Breast epithelium (tissue), 4 donors: ENCODE measurements at regions not wholly inside any gene's neighbourhood (a gene's known extent, or its start where the extent isn't known, plus 50 kb on each side); places are given as distances from the start of the nearest gene placed in this dataset.
A peak's percentile ranks its signal among the peaks of the same experiment; 100 is the strongest.

ENCODE experiments used
- DNase-seq, 2 donors: peaks; one replicate each; pipeline ENCODE4 v3.0.0-alpha.2; 2019; ENCODE audit warnings: low spot score in 2 of 2
- H3K27ac ChIP-seq, 2 donors: fragments of 200-600 bp; sonication (generic) in 1 of 2; one replicate each; pipeline ENCODE4 v1.5.1; 2016 to 2019; ENCODE audit warnings: mild to moderate bottlenecking in 1 of 2
- H3K27me3 ChIP-seq, 2 donors: fragments of 200-600 bp; sonication (generic) in 1 of 2; one replicate each; pipeline versions ENCODE4 v1.5.1 to v1.6.0; 2017 to 2019; ENCODE audit warnings: control low read depth in 1 of 2, mild to moderate bottlenecking in 1 of 2
- H3K36me3 ChIP-seq: fragments of 200-600 bp; one replicate; pipeline ENCODE4 v1.5.1; 2019
- H3K4me1 ChIP-seq, 2 donors: fragments of 200-600 bp; sonication (generic); one replicate each; pipeline ENCODE4 v1.5.1; 2016 to 2019; ENCODE audit warnings: control low read depth in 1 of 2
- H3K4me3 ChIP-seq, 3 donors: fragments of 200-600 bp; sonication (generic); 1 replicate in 2 of 3; 2 replicates in 1 of 3; pipeline ENCODE4 v1.5.1; 2016 to 2019; ENCODE audit warnings: mild to moderate bottlenecking in 3 of 3, moderate library complexity in 2 of 3
- H3K9me3 ChIP-seq, 2 donors: fragments of 200-600 bp; sonication (generic) in 1 of 2; one replicate each; pipeline ENCODE4 v1.5.1; 2016 to 2019; ENCODE audit warnings: control low read depth in 1 of 2
- POLR2A ChIP-seq: fragments of 450-650 bp; IDR thresholded peaks from one replicate; pipeline ENCODE4 v1.6.1; 2016; ENCODE audit warnings: antibody characterized with exemption, mild to moderate bottlenecking, moderate library complexity
- POLR2AphosphoS5 ChIP-seq, 3 donors: sonication (generic); formaldehyde crosslinking; IDR thresholded peaks; one replicate each; pipeline ENCODE4 v1.6.1; 2017; ENCODE audit warnings: antibody characterized with exemption in 3 of 3
- intact Hi-C: fragments of 100-400 bp; cut with DNase I; formaldehyde crosslinking; loops from one replicate; pipeline ENCODE4 v1.15.1; 2023; ENCODE audit warnings: low total_unique reads
- TF ChIP-seq, protein P1 (sequence below), 3 donors: fragments of 450-650 bp; IDR thresholded peaks; one replicate each; pipeline ENCODE4 v1.5.1; 2016 to 2017; ENCODE audit warnings: antibody characterized with exemption in 3 of 3, mild to moderate bottlenecking in 3 of 3, moderate library complexity in 3 of 3

DNA sequence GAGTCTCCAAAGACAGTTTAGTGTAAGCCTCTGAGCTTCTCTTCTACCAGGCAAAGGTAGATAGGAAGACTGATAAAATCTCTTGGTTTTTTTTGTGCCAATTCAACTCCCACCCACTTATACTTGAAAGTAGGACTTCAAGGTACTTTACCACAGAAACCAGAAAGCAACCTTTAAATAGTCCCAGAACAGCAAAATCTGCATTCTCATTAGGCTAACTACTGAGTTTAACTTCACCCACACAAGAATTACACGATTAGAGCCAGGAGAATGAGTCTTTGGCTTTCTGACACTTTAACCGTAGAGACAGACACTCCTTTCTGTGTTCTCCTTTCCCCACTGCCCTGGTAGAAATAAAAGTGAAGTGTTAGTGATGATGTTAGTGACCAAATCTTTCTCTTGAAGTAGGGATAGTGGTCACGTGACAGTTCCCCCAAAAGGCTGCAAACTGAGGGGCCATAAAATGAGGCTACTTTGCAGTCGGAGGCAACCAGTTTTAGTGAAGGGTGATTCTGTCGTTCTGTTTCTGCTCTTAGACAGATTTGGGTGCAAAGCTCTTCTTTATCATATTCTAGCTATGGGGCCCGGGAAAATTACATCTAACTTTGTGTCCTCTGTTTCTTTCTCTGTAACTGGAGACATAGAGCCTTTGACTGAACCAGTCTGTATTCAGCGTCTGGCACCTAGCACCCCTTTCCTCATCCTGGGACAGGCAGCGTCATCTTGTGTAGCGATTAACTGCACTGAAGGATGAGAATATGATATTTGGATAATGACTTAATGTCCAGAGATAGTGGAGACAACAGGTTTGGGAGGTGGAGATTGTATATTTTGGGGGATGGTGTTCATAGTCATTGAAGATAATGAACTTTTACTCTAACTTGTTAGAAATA lies 206.4 kb upstream of the CITED2 start:
- H3K27ac ChIP-seq = no peak overlapping the region
- no peak for DNase-seq
- intact Hi-C loops = no loop called here
- no peaks in the 10 kb centered on the region for H3K27me3 ChIP-seq
- peaks cover 0 to 9% of the 10 kb centered on the region in 2 donors for H3K4me1 ChIP-seq
- no peak overlapping the region for H3K4me3 ChIP-seq
- TF ChIP-seq POLR2A (no peak), POLR2AphosphoS5 (IDR thresholded peaks at IDR 0.05) (no peak)
- TF ChIP-seq, protein P1, sequence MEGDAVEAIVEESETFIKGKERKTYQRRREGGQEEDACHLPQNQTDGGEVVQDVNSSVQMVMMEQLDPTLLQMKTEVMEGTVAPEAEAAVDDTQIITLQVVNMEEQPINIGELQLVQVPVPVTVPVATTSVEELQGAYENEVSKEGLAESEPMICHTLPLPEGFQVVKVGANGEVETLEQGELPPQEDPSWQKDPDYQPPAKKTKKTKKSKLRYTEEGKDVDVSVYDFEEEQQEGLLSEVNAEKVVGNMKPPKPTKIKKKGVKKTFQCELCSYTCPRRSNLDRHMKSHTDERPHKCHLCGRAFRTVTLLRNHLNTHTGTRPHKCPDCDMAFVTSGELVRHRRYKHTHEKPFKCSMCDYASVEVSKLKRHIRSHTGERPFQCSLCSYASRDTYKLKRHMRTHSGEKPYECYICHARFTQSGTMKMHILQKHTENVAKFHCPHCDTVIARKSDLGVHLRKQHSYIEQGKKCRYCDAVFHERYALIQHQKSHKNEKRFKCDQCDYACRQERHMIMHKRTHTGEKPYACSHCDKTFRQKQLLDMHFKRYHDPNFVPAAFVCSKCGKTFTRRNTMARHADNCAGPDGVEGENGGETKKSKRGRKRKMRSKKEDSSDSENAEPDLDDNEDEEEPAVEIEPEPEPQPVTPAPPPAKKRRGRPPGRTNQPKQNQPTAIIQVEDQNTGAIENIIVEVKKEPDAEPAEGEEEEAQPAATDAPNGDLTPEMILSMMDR (IDR thresholded peaks at IDR 0.05) = no peak
- no peaks in the 10 kb centered on the region for H3K36me3 ChIP-seq
- no peaks in the 10 kb centered on the region for H3K9me3 ChIP-seq

- TF ChIP-seq, protein P1 (IDR thresholded peaks at IDR 0.05) = no peak
- TF ChIP-seq POLR2AphosphoS5 (IDR thresholded peaks at IDR 0.05) (no peak), POLR2A (no peak)
- intact Hi-C loops = no loop called here
- Histone ChIP-seq H3K9me3 (no peaks in the 10 kb centered on the region), H3K4me3 (no peak overlapping the region), H3K27me3 (no peaks in the 10 kb centered on the region), H3K27ac (peak overlapping the region; percentile 14 to 59), H3K4me1 (peaks cover 0 to 9% of the 10 kb centered on the region in 2 donors), H3K36me3 (no peaks in the 10 kb centered on the region)
- DNase-seq = no peak
These were observed 203.5 kb upstream of the CITED2 start for GRCh38 chr6:139577763-139578604.

- TF ChIP-seq, protein P1 (IDR thresholded peaks at IDR 0.05) = no peak
- TF ChIP-seq POLR2AphosphoS5 (IDR thresholded peaks at IDR 0.05) (no peak), POLR2A (no peak)
- intact Hi-C loops = no loop called here
- no peaks in the 10 kb centered on the region for H3K36me3 ChIP-seq
- H3K4me1 ChIP-seq = peaks cover 0 to 9% of the 10 kb centered on the region in 2 donors
- no peak for DNase-seq
- no peaks in the 10 kb centered on the region for H3K27me3 ChIP-seq
- H3K4me3 ChIP-seq = no peak overlapping the region
- H3K27ac ChIP-seq = peak overlapping the region; percentile 4 to 59
- no peaks in the 10 kb centered on the region for H3K9me3 ChIP-seq
These were observed 202.8 kb upstream of the CITED2 start for GRCh38 chr6:139577124-139577762.

- Histone ChIP-seq H3K4me1 (no peaks in the 10 kb centered on the region), H3K9me3 (no peaks in the 10 kb centered on the region), H3K27ac (no peak overlapping the region), H3K27me3 (no peaks in the 10 kb centered on the region), H3K4me3 (no peak overlapping the region), H3K36me3 (no peaks in the 10 kb centered on the region)
- intact Hi-C loops = no loop called here
- TF ChIP-seq POLR2A (no peak), POLR2AphosphoS5 (IDR thresholded peaks at IDR 0.05) (no peak)
- TF ChIP-seq, protein P1 (IDR thresholded peaks at IDR 0.05) = no peak
- no peak for DNase-seq
These were observed 197.6 kb upstream of the CITED2 start for GRCh38 chr6:139572001-139572400.
